ENCODE measurements at regions not wholly inside any gene's neighbourhood (a gene's known extent, or its start where the extent isn't known, plus 50 kb on each side); places are given as distances from the start of the nearest gene placed in this dataset.

DNA sequence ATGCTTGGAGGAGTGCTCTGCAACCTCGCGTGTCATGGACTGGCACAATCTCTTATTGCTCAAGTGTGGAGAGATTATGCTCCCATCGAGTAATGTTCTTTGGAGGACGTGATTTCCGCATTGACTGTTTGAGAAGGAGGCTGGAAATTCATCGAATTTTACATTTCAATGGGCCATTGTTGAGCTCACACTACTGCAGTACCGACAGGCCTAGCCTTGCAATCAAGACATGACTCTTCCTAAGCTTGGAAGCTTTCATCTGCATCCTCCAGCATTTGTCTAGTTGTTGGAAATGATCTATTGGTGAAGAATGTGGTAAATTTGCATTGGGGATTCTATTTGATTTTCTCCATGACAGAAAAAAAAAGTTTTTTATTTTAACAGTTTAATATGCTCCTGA lies 156.8 kb downstream of the FZD1 start:
- TF ChIP-seq, protein P1, sequence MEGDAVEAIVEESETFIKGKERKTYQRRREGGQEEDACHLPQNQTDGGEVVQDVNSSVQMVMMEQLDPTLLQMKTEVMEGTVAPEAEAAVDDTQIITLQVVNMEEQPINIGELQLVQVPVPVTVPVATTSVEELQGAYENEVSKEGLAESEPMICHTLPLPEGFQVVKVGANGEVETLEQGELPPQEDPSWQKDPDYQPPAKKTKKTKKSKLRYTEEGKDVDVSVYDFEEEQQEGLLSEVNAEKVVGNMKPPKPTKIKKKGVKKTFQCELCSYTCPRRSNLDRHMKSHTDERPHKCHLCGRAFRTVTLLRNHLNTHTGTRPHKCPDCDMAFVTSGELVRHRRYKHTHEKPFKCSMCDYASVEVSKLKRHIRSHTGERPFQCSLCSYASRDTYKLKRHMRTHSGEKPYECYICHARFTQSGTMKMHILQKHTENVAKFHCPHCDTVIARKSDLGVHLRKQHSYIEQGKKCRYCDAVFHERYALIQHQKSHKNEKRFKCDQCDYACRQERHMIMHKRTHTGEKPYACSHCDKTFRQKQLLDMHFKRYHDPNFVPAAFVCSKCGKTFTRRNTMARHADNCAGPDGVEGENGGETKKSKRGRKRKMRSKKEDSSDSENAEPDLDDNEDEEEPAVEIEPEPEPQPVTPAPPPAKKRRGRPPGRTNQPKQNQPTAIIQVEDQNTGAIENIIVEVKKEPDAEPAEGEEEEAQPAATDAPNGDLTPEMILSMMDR (IDR thresholded peaks at IDR 0.05): no peak
- no peak for TF ChIP-seq FOXK1 (CRISPR knock-in tag; IDR thresholded peaks at IDR 0.05)
- TF ChIP-seq, protein P2, sequence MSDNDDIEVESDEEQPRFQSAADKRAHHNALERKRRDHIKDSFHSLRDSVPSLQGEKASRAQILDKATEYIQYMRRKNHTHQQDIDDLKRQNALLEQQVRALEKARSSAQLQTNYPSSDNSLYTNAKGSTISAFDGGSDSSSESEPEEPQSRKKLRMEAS (CRISPR knock-in tag; IDR thresholded peaks at IDR 0.05): no peak
- TF ChIP-seq, protein P3, sequence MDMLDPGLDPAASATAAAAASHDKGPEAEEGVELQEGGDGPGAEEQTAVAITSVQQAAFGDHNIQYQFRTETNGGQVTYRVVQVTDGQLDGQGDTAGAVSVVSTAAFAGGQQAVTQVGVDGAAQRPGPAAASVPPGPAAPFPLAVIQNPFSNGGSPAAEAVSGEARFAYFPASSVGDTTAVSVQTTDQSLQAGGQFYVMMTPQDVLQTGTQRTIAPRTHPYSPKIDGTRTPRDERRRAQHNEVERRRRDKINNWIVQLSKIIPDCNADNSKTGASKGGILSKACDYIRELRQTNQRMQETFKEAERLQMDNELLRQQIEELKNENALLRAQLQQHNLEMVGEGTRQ (CRISPR knock-in tag; IDR thresholded peaks at IDR 0.05): no peak
- TF ChIP-seq, protein P4, sequence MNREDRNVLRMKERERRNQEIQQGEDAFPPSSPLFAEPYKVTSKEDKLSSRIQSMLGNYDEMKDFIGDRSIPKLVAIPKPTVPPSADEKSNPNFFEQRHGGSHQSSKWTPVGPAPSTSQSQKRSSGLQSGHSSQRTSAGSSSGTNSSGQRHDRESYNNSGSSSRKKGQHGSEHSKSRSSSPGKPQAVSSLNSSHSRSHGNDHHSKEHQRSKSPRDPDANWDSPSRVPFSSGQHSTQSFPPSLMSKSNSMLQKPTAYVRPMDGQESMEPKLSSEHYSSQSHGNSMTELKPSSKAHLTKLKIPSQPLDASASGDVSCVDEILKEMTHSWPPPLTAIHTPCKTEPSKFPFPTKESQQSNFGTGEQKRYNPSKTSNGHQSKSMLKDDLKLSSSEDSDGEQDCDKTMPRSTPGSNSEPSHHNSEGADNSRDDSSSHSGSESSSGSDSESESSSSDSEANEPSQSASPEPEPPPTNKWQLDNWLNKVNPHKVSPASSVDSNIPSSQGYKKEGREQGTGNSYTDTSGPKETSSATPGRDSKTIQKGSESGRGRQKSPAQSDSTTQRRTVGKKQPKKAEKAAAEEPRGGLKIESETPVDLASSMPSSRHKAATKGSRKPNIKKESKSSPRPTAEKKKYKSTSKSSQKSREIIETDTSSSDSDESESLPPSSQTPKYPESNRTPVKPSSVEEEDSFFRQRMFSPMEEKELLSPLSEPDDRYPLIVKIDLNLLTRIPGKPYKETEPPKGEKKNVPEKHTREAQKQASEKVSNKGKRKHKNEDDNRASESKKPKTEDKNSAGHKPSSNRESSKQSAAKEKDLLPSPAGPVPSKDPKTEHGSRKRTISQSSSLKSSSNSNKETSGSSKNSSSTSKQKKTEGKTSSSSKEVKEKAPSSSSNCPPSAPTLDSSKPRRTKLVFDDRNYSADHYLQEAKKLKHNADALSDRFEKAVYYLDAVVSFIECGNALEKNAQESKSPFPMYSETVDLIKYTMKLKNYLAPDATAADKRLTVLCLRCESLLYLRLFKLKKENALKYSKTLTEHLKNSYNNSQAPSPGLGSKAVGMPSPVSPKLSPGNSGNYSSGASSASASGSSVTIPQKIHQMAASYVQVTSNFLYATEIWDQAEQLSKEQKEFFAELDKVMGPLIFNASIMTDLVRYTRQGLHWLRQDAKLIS (CRISPR knock-in tag; IDR thresholded peaks at IDR 0.05; ENCODE audit: borderline replicate concordance): no peak
- TF ChIP-seq ZNF263 (CRISPR knock-in tag; IDR thresholded peaks at IDR 0.05; ENCODE audit: low read depth): no peak
- TF ChIP-seq NR1H2 (CRISPR knock-in tag; IDR thresholded peaks at IDR 0.05): no peak
- TF ChIP-seq SP1 (CRISPR knock-in tag; conservative IDR thresholded peaks at IDR 0.05): no peak
- TF ChIP-seq SMAD3 (CRISPR knock-in tag; IDR thresholded peaks at IDR 0.05; ENCODE audit: borderline replicate concordance): no peak
- TF ChIP-seq TP53 (CRISPR knock-in tag; IDR thresholded peaks at IDR 0.05): no peak
- TF ChIP-seq TCF7 (CRISPR knock-in tag; IDR thresholded peaks at IDR 0.05; ENCODE audit: low read depth): no peak
